IMR-90 (cell line): ENCODE measurements at regions not wholly inside any gene's neighbourhood (a gene's known extent, or its start where the extent isn't known, plus 50 kb on each side); places are given as distances from the start of the nearest gene placed in this dataset.

Experiments used
- ATAC-seq: fragments of 200-7000 bp; cut with Tn5 transposase; 2 replicates; pipeline ENCODE4 v1.9.1; 2020; ENCODE audit warnings: low read depth, mild to moderate bottlenecking, moderate library complexity
- BruUV-seq: library from RNA; stranded (reverse); fragments of 400-500 nt; replicated peaks from 2 replicates; lab custom pipeline; 2021; lab: Mats Ljungman, UMichigan
- CTCF ChIA-PET: fragments of 300-600 bp; formaldehyde crosslinking; extraction: SDS; loops from one replicate; lab custom pipeline; 2021; ENCODE audit warnings: antibody characterized with exemption; lab: Yijun Ruan, JAX
- POLR2A ChIA-PET: fragments of 300-600 bp; sonication (Branson Sonifier 250); formaldehyde crosslinking; loops from one replicate; lab custom pipeline; 2022; ENCODE audit warnings: antibody characterized with exemption; ENCODE audit not compliant: unreplicated experiment; lab: Charles Lee
- DNase-seq: peaks from one replicate; pipeline ENCODE4 v3.0.0; 2013
- H2AFZ ChIP-seq: replicated peaks from 2 replicates; pipeline ENCODE3; 2013; ENCODE audit warnings: low read length, mild to moderate bottlenecking; ENCODE audit not compliant: poor library complexity
- H2AK5ac ChIP-seq: 2 replicates; pipeline ENCODE4 v1.6.1; 2013; ENCODE audit warnings: low read depth, low read length, inconsistent platforms
- H2AK9ac ChIP-seq: replicated peaks from 2 replicates; pipeline ENCODE3; 2013; ENCODE audit warnings: mild to moderate bottlenecking, low read depth, low read length, moderate library complexity; ENCODE audit not compliant: poor library complexity
- H2BK120ac ChIP-seq: 2 replicates; pipeline ENCODE4 v1.6.1; 2013; ENCODE audit warnings: low read depth, low read length, inconsistent platforms
- H2BK15ac ChIP-seq: 3 replicates; pipeline ENCODE4 v1.6.1; 2013; ENCODE audit warnings: low read depth, low read length, inconsistent platforms
- H2BK20ac ChIP-seq: 2 replicates; pipeline ENCODE4 v1.6.1; 2013; ENCODE audit warnings: low read depth, mild to moderate bottlenecking, inconsistent platforms, low read length, moderate library complexity
- H2BK5ac ChIP-seq: 2 replicates; pipeline ENCODE4 v1.6.1; 2013; ENCODE audit warnings: mild to moderate bottlenecking, low read depth, low read length, inconsistent platforms; ENCODE audit not compliant: poor library complexity, severe bottlenecking
- H3K14ac ChIP-seq: replicated peaks from 2 replicates; pipeline ENCODE4 v1.6.1; 2013; ENCODE audit warnings: low read depth, low read length, inconsistent platforms
- H3K18ac ChIP-seq: 2 replicates; pipeline ENCODE4 v1.6.1; 2013; ENCODE audit warnings: low read depth, low read length, control low read depth
- H3K23ac ChIP-seq: 2 replicates; pipeline ENCODE4 v1.6.1; 2013; ENCODE audit warnings: low read depth, low read length, inconsistent platforms
- H3K27ac ChIP-seq: 2 replicates; pipeline ENCODE4 v1.5.1; 2013; ENCODE audit warnings: mild to moderate bottlenecking, control low read depth, low read length; ENCODE audit not compliant: insufficient read depth
- H3K27me3 ChIP-seq: 2 replicates; pipeline ENCODE4 v1.6.1; 2013; ENCODE audit warnings: low read length; ENCODE audit not compliant: control insufficient read depth, insufficient read depth
- H3K36me3 ChIP-seq: 2 replicates; pipeline ENCODE4 v1.6.1; 2013; ENCODE audit warnings: low read length, mixed read lengths; ENCODE audit not compliant: control insufficient read depth, insufficient read depth
- H3K4ac ChIP-seq: 2 replicates; pipeline ENCODE4 v1.6.1; 2013; ENCODE audit warnings: low read depth, low read length, inconsistent platforms
- H3K4me1 ChIP-seq: 2 replicates; pipeline ENCODE4 v1.6.1; 2013; ENCODE audit warnings: low read length, mixed read lengths; ENCODE audit not compliant: control insufficient read depth, insufficient read depth
- H3K4me2 ChIP-seq: 2 replicates; pipeline ENCODE4 v1.6.1; 2013; ENCODE audit warnings: low read depth, mild to moderate bottlenecking, control low read depth, low read length, moderate library complexity
- H3K4me3 ChIP-seq: 2 replicates; pipeline ENCODE4 v1.5.1; 2013; ENCODE audit warnings: low read depth, mild to moderate bottlenecking, control low read depth, low read length, moderate library complexity; ENCODE audit not compliant: insufficient read depth
- H3K56ac ChIP-seq: 2 replicates; pipeline ENCODE4 v1.6.1; 2013; ENCODE audit warnings: low read length, inconsistent platforms; ENCODE audit not compliant: insufficient read depth; ENCODE audit errors: extremely low read depth
- H3K79me1 ChIP-seq, 2 experiments: 2 replicates each; pipeline ENCODE4 v1.6.1; 2013; ENCODE audit warnings: low read length in 2 of 2, inconsistent platforms in 1 of 2, low read depth in 1 of 2
- H3K9ac ChIP-seq: 2 replicates; pipeline ENCODE4 v1.6.1; 2013; ENCODE audit warnings: low read depth, low read length, control low read depth
- H3K9me1 ChIP-seq: 2 replicates; pipeline ENCODE4 v1.6.1; 2013; ENCODE audit warnings: low read length, inconsistent platforms; ENCODE audit not compliant: insufficient read depth
- H3K9me3 ChIP-seq: 2 replicates; pipeline ENCODE4 v1.6.1; 2013; ENCODE audit warnings: low read length; ENCODE audit not compliant: control insufficient read depth, insufficient read depth
- H4K20me1 ChIP-seq: 2 replicates; pipeline ENCODE4 v1.6.1; 2013; ENCODE audit warnings: low read length, inconsistent platforms; ENCODE audit not compliant: insufficient read depth
- H4K5ac ChIP-seq: 2 replicates; pipeline ENCODE4 v1.6.1; 2013; ENCODE audit warnings: mild to moderate bottlenecking, low read depth, low read length, control low read depth
- H4K8ac ChIP-seq, 2 experiments: 2 replicates each; pipeline ENCODE4 v1.6.1; 2013; ENCODE audit warnings: low read depth in 2 of 2, low read length in 2 of 2, control low read depth in 1 of 2, inconsistent platforms in 1 of 2
- H4K91ac ChIP-seq: 2 replicates; pipeline ENCODE4 v1.6.1; 2013; ENCODE audit warnings: low read depth, low read length, inconsistent platforms; ENCODE audit not compliant: insufficient read depth
- BHLHE40 ChIP-seq: fragments of 150-350 bp; IDR thresholded peaks from 2 replicates; pipeline ENCODE4 v1.6.1; 2016; ENCODE audit warnings: mild to moderate bottlenecking, low read depth, low read length
- CEBPB ChIP-seq: IDR thresholded peaks from 2 replicates; pipeline ENCODE4 v1.6.1; 2012; ENCODE audit warnings: low read depth, low read length, improper control_type of control experiment
- CHD1 ChIP-seq: IDR thresholded peaks from 2 replicates; pipeline ENCODE4 v1.6.1; 2012; ENCODE audit warnings: low read depth, low read length, improper control_type of control experiment
- CTCF ChIP-seq: conservative IDR thresholded peaks from 2 replicates; pipeline ENCODE4 v1.5.1; 2012; ENCODE audit warnings: mild to moderate bottlenecking, low read depth, low read length, improper control_type of control experiment
- ELK1 ChIP-seq: fragments of 150-350 bp; IDR thresholded peaks from 2 replicates; pipeline ENCODE4 v1.6.1; 2016; ENCODE audit warnings: low read depth, mild to moderate bottlenecking, low read length, moderate library complexity, borderline replicate concordance
- FOS ChIP-seq: fragments of 150-350 bp; IDR thresholded peaks from 2 replicates; pipeline ENCODE4 v1.6.1; 2016; ENCODE audit warnings: low read depth, low read length
- MAFK ChIP-seq: IDR thresholded peaks from 2 replicates; pipeline ENCODE4 v1.6.1; 2012; ENCODE audit warnings: low read depth, low read length, improper control_type of control experiment
- MAZ ChIP-seq: IDR thresholded peaks from 2 replicates; pipeline ENCODE4 v1.6.1; 2012; ENCODE audit warnings: low read depth, mild to moderate bottlenecking, low read length, improper control_type of control experiment, moderate library complexity, borderline replicate concordance
- MXI1 ChIP-seq: IDR thresholded peaks from 2 replicates; pipeline ENCODE4 v1.6.1; 2012; ENCODE audit warnings: low read depth, mild to moderate bottlenecking, low read length, moderate library complexity, borderline replicate concordance
- NFE2L2 ChIP-seq: fragments of 150-350 bp; IDR thresholded peaks from 2 replicates; pipeline ENCODE4 v1.6.1; 2016; ENCODE audit warnings: low read depth, mild to moderate bottlenecking, low read length
- POLR2A ChIP-seq: IDR thresholded peaks from 2 replicates; pipeline ENCODE4 v1.6.1; 2012; ENCODE audit warnings: mild to moderate bottlenecking, low read depth, low read length
- RAD21 ChIP-seq: IDR thresholded peaks from 2 replicates; pipeline ENCODE4 v1.6.1; 2012; ENCODE audit warnings: low read length, improper control_type of control experiment
- RCOR1 ChIP-seq: IDR thresholded peaks from 2 replicates; pipeline ENCODE4 v1.6.1; 2012; ENCODE audit warnings: mild to moderate bottlenecking, low read length, improper control_type of control experiment; ENCODE audit not compliant: insufficient replicate concordance
- RFX5 ChIP-seq: IDR thresholded peaks from 2 replicates; pipeline ENCODE4 v1.8.0; 2012; ENCODE audit warnings: low read depth, mild to moderate bottlenecking, low read length, moderate library complexity
- SMC3 ChIP-seq: fragments of 150-350 bp; IDR thresholded peaks from 2 replicates; pipeline ENCODE4 v1.6.1; 2016; ENCODE audit warnings: low read depth, mild to moderate bottlenecking, antibody characterized with exemption, low read length, moderate library complexity
- USF2 ChIP-seq: fragments of 150-350 bp; IDR thresholded peaks from 2 replicates; pipeline ENCODE4 v1.6.1; 2017; ENCODE audit warnings: mild to moderate bottlenecking, antibody characterized with exemption, low read length, low read depth
- WGBS, 2 experiments: methylation state at CpG; one replicate each; pipeline versions ENCODE4 v1.1.5 to v1.1.7; 2013; ENCODE audit warnings: missing lambda C conversion rate in 2 of 2; ENCODE audit not compliant: insufficient read length in 1 of 2; ENCODE audit errors: extremely low coverage in 2 of 2; 5-methylcytosine and 5-hydroxymethylcytosine counted together
- dilution Hi-C: fragments of 300-500 bp; cut with HindIII; formaldehyde crosslinking; loops from one replicate; pipeline ENCODE4 v1.14.3; 2018; ENCODE audit warnings: low sequenced_read_pairs; ENCODE audit not compliant: unreplicated experiment
- in situ Hi-C: fragments of 300-500 bp; cut with MboI; formaldehyde crosslinking; loops from 3 replicates; pipeline ENCODE4 v1.14.3; 2019; ENCODE audit warnings: low sequenced_read_pairs, inconsistent platforms, mixed read lengths
- intact Hi-C: fragments of 100-400 bp; cut with micrococcal nuclease; formaldehyde crosslinking; loops from 2 replicates; pipeline ENCODE4 v1.10.0; 2022

GRCh38 chr17:14717859-14718258 is 417.0 kb downstream of the HS3ST3B1 start:
- no peak for DNase-seq
- Histone ChIP-seq H3K9me1 (no peaks in the 10 kb centered on the region; the same call in 1 of the 2 replicates), H3K79me1 (no peaks in the 10 kb centered on the region), H3K4me3 (no peak overlapping the region), H3K14ac (no peak overlapping the region), H3K56ac (no peak overlapping the region), H2AFZ (no peak overlapping the region), H2BK5ac (no peak overlapping the region), H2BK20ac (no peak overlapping the region), H4K91ac (no peak overlapping the region), H3K27me3 (no peaks in the 10 kb centered on the region), H2AK9ac (no peak overlapping the region), H2BK15ac (no peak overlapping the region), H3K4me2 (no peak overlapping the region), H3K9me3 (no peaks in the 10 kb centered on the region), H3K18ac (no peak overlapping the region), H2AK5ac (no peak overlapping the region), H3K4me1 (no peaks in the 10 kb centered on the region), H3K9ac (no peak overlapping the region), H3K23ac (no peak overlapping the region), H4K8ac (no peak overlapping the region), H4K20me1 (no peaks in the 10 kb centered on the region), H4K5ac (no peak overlapping the region), H2BK120ac (no peak overlapping the region), H3K4ac (no peak overlapping the region), H3K27ac (no peak overlapping the region), H3K36me3 (no peaks in the 10 kb centered on the region)
- BruUV-seq: no TSS peak
- intact Hi-C loops (no loop called here), dilution Hi-C loops (no loop called here), in situ Hi-C loops (loop anchor here (10.0 kb wide), 1 partner anchor 57 kb away; no protein-coding TSS in a partner anchor)
- ATAC-seq: no peak
- ChIA-PET POLR2A (no interaction called here), CTCF (no interaction called here)
- no peak for TF ChIP-seq BHLHE40
- no peak for TF ChIP-seq SMC3
- no peak for TF ChIP-seq RCOR1
- TF ChIP-seq RAD21: no peak
- no peak for TF ChIP-seq ELK1
- no peak for TF ChIP-seq CEBPB
- no peak for TF ChIP-seq NFE2L2
- TF ChIP-seq MAZ: no peak
- no peak for TF ChIP-seq POLR2A
- no peak for TF ChIP-seq MXI1
- TF ChIP-seq CHD1: no peak
- no peak for TF ChIP-seq CTCF
- no peak for TF ChIP-seq FOS
- no peak for TF ChIP-seq RFX5
- TF ChIP-seq MAFK: no peak
- no peak for TF ChIP-seq USF2
- no CpG with 5 or more reads among the region's 5 CpGs for WGBS, 2 experiments
